CD14-positive monocyte (primary cell): ENCODE measurements at regions not wholly inside any gene's neighbourhood (a gene's known extent, or its start where the extent isn't known, plus 50 kb on each side); places are given as distances from the start of the nearest gene placed in this dataset.

ENCODE experiments used
- DNase-seq, 3 donors: peaks; one replicate each; pipeline ENCODE4 v3.0.0-alpha.2; 2011 to 2022
- H2AFZ ChIP-seq: 2 replicates; pipeline ENCODE4 v1.6.0; 2012; ENCODE audit warnings: mild to moderate bottlenecking, low read depth, low read length, inconsistent platforms; ENCODE audit not compliant: insufficient read depth, poor library complexity, severe bottlenecking
- H3K27ac ChIP-seq, 2 donors: 1 replicate in 1 of 2; 2 replicates in 1 of 2; pipeline ENCODE4 v1.5.1; 2012 to 2013; ENCODE audit warnings: low read length in 2 of 2, control low read depth in 1 of 2, inconsistent platforms in 1 of 2, low read depth in 1 of 2, mild to moderate bottlenecking in 1 of 2
- H3K27me3 ChIP-seq, 2 donors: one replicate each; pipeline versions ENCODE4 v1.6.0 to v1.6.1; 2011 to 2013; ENCODE audit warnings: low read length in 2 of 2; ENCODE audit not compliant: control insufficient read depth in 2 of 2, insufficient read depth in 2 of 2
- H3K36me3 ChIP-seq, 2 donors: replicated peaks in 1 of 2; 1 replicate in 1 of 2; 2 replicates in 1 of 2; pipeline versions ENCODE4 v1.5.1 to v1.6.1; 2012 to 2013; ENCODE audit warnings: low read length in 2 of 2, control low read depth in 1 of 2, inconsistent platforms in 1 of 2, mild to moderate bottlenecking in 1 of 2; ENCODE audit not compliant: insufficient read depth in 2 of 2, control insufficient read depth in 1 of 2
- H3K4me1 ChIP-seq, 2 donors: 1 replicate in 1 of 2; 2 replicates in 1 of 2; pipeline versions ENCODE4 v1.5.1 to v1.6.1; 2012 to 2013; ENCODE audit warnings: low read length in 2 of 2, control low read depth in 1 of 2, inconsistent platforms in 1 of 2, mild to moderate bottlenecking in 1 of 2, moderate library complexity in 1 of 2; ENCODE audit not compliant: insufficient read depth in 2 of 2, control insufficient read depth in 1 of 2
- H3K4me2 ChIP-seq: replicated peaks from 2 replicates; pipeline ENCODE3; 2012; ENCODE audit warnings: low read length, moderate library complexity, mild to moderate bottlenecking; ENCODE audit not compliant: poor library complexity, severe bottlenecking; ENCODE audit errors: extremely low read depth
- H3K4me3 ChIP-seq, 3 experiments: fragments of 200-600 bp in 1 of 3; sonication (generic) in 1 of 3; replicated peaks in 1 of 3; 1 replicate in 2 of 3; 2 replicates in 1 of 3; pipeline ENCODE4 v1.5.1; 2011 to 2013; ENCODE audit warnings: low read length in 3 of 3, mild to moderate bottlenecking in 3 of 3, control low read depth in 2 of 3, low read depth in 2 of 3, inconsistent platforms in 1 of 3, moderate library complexity in 1 of 3
- H3K79me2 ChIP-seq: 2 replicates; pipeline ENCODE4 v1.6.0; 2012; ENCODE audit warnings: mild to moderate bottlenecking, control low read depth, inconsistent platforms, low read length, moderate library complexity; ENCODE audit not compliant: insufficient read depth
- H3K9ac ChIP-seq: 2 replicates; pipeline ENCODE4 v1.6.0; 2017; ENCODE audit warnings: low read length, mild to moderate bottlenecking; ENCODE audit not compliant: insufficient read depth, poor library complexity, severe bottlenecking
- H3K9me3 ChIP-seq, 2 donors: replicated peaks in 1 of 2; 1 replicate in 1 of 2; 2 replicates in 1 of 2; pipeline versions ENCODE4 v1.5.1 to v1.6.1; 2012 to 2013; ENCODE audit warnings: low read length in 2 of 2, control low read depth in 1 of 2; ENCODE audit not compliant: control insufficient read depth in 1 of 2, insufficient read depth in 1 of 2
- H4K20me1 ChIP-seq: 2 replicates; pipeline ENCODE4 v1.6.0; 2012; ENCODE audit warnings: mild to moderate bottlenecking, low read length, control low read depth, moderate library complexity; ENCODE audit not compliant: insufficient read depth
- H3K27ac Mint-ChIP-seq, 7 donors: one replicate each; pipeline ENCODE4 v1.8.0; 2020; ENCODE audit warnings: mild to moderate bottlenecking in 7 of 7, mixed read lengths in 7 of 7, moderate library complexity in 6 of 7, inconsistent platforms in 2 of 7
- H3K27me3 Mint-ChIP-seq, 3 donors: one replicate each; pipeline ENCODE4 v1.8.0; 2021 to 2022; ENCODE audit warnings: low read depth in 3 of 3, mild to moderate bottlenecking in 3 of 3, mixed read lengths in 3 of 3, moderate library complexity in 3 of 3, inconsistent platforms in 1 of 3
- H3K36me3 Mint-ChIP-seq, 2 donors: one replicate each; pipeline ENCODE4 v1.8.0; 2020; ENCODE audit warnings: mixed read lengths in 2 of 2, inconsistent platforms in 1 of 2, mild to moderate bottlenecking in 1 of 2
- H3K4me1 Mint-ChIP-seq: one replicate; pipeline ENCODE4 v1.8.0; 2020; ENCODE audit warnings: mild to moderate bottlenecking, mixed read lengths
- H3K4me3 Mint-ChIP-seq, 2 donors: one replicate each; pipeline ENCODE4 v1.8.0; 2020; ENCODE audit warnings: mild to moderate bottlenecking in 2 of 2, mixed read lengths in 2 of 2, moderate library complexity in 1 of 2
- H3K9me3 Mint-ChIP-seq, 7 donors: one replicate each; pipeline ENCODE4 v1.8.0; 2020 to 2022; ENCODE audit warnings: mixed read lengths in 7 of 7, mild to moderate bottlenecking in 6 of 7, moderate library complexity in 6 of 7, inconsistent platforms in 2 of 7
- WGBS: methylation state at CpG from one replicate; pipeline ENCODE4 v1.1.5; 2013; ENCODE audit warnings: missing lambda C conversion rate; ENCODE audit not compliant: insufficient coverage; 5-methylcytosine and 5-hydroxymethylcytosine counted together
- intact Hi-C, 2 donors: fragments of 100-400 bp; cut with micrococcal nuclease; formaldehyde crosslinking; loops; one replicate each; pipeline versions ENCODE4 v1.15.0 to v1.15.1; 2023
- TF ChIP-seq, protein P1 (sequence below): fragments of 200-600 bp; IDR thresholded peaks from one replicate; pipeline ENCODE4 v1.8.0; 2022; ENCODE audit warnings: antibody characterized with exemption, mild to moderate bottlenecking

DNA sequence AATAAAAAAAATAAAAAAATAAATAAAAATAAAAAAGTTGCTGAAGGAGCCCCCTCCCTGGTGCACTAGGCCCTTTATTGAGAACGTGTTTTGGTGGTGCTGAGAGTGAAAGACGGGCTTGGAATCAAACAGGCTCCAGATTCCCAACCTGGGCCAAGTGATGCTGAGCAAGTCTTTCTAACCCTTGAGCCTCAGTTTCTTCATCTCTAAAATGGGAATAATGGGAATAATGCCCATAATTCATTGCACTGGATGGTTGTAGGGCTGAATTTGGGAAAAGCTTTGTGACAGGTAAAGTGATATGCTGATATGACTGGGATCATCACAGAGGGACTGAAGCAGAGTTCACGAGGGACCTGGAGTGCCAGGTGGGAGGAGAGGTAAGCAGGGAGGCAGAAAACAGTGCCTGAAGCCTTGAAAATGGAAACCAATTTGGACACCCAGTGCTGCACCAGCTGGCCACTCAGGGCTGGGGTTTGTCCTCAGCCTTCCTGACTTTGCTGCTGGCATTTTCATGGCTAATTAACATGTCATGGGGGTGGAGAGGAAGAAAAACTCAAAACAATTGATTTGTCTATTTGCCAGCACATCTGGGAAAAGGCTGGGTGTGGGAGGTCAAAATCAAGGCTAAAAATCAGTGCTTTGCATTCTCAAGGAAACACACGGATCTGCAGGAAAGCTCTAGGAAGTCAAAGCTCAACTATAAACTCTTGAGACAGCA, 241.3 kb downstream of the LOXHD1 start:
- WGBS, result 75% methylated on average over 2 of the region's 4 CpGs
- Histone ChIP-seq H4K20me1 (no peaks in the 10 kb centered on the region), H3K27ac (no peak overlapping the region), H3K4me2 (no peak overlapping the region), H3K9me3 (no peaks in the 10 kb centered on the region), H3K4me1 (no peaks in the 10 kb centered on the region), H2AFZ (no peak overlapping the region), H3K27me3 (no peaks in the 10 kb centered on the region), H3K4me3 (no peak overlapping the region), H3K9ac (no peak overlapping the region), H3K36me3 (no peaks in the 10 kb centered on the region), H3K79me2 (no peaks in the 10 kb centered on the region)
- Mint-ChIP-seq H3K36me3 (no peaks in the 10 kb centered on the region), H3K4me3 (no peak overlapping the region), H3K27me3 (peaks cover 0 to 7% (median 1%) of the 10 kb centered on the region in 3 donors), H3K4me1 (no peaks in the 10 kb centered on the region), H3K27ac (no peak overlapping the region), H3K9me3 (no peaks in the 10 kb centered on the region)
- no peak for DNase-seq
- intact Hi-C loops, result no loop called here
- TF ChIP-seq, protein P1, sequence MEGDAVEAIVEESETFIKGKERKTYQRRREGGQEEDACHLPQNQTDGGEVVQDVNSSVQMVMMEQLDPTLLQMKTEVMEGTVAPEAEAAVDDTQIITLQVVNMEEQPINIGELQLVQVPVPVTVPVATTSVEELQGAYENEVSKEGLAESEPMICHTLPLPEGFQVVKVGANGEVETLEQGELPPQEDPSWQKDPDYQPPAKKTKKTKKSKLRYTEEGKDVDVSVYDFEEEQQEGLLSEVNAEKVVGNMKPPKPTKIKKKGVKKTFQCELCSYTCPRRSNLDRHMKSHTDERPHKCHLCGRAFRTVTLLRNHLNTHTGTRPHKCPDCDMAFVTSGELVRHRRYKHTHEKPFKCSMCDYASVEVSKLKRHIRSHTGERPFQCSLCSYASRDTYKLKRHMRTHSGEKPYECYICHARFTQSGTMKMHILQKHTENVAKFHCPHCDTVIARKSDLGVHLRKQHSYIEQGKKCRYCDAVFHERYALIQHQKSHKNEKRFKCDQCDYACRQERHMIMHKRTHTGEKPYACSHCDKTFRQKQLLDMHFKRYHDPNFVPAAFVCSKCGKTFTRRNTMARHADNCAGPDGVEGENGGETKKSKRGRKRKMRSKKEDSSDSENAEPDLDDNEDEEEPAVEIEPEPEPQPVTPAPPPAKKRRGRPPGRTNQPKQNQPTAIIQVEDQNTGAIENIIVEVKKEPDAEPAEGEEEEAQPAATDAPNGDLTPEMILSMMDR, result no peak

DNA sequence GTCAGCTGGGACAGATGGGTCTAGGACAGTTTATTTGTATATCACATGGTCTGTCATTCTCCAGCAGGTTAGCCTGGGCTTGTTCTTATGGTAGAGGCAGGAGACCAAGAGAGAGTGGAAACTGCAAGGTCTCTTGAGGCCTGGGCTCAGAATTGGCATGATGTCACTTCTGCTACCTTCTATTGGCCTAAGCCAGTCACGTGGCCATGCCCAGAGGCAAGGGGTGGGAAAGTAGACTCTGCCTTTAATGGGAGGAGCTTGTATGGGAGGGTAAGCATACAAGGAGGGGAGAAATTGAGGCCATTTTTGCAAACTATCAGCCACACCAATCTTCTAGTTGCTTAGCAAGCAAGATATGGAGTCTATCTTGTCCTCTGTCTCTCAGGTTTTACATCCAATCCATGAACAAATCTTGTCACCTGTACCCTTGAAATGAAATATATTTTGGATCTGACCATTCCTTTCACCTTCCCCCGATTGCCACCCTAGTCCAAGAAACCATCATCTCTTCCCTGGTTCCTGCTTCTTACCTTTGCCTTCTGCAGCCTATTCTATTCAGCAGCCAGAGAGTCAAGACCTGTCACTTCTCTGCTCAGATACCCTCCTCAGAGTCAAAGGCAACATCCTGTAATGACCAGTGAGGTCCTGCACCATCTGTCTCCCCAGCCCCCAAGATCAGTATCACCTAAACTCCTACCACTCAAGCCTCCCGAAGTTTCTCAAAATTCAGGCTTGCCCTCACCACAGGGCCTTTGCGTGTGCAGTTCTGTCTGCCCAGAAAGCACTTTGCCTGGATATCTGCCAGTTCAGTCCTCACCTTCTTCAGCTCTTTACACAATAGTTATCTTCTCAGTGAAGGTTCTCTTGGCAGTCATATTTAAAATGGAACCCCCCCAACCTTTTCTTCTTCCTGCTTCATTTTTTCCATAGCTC, 240.0 kb downstream of the LOXHD1 start:
- no peak overlapping the region for H3K27ac ChIP-seq
- H3K36me3 Mint-ChIP-seq, result no peaks in the 10 kb centered on the region
- H3K27ac Mint-ChIP-seq, result no peak overlapping the region

More for the DNA sequence above, 240.0 kb downstream of the LOXHD1 start:
- H3K9me3 Mint-ChIP-seq, result no peaks in the 10 kb centered on the region
- H4K20me1 ChIP-seq, result no peaks in the 10 kb centered on the region
- H3K4me1 ChIP-seq, result no peaks in the 10 kb centered on the region
- H3K4me3 ChIP-seq, result no peak overlapping the region
- no peaks in the 10 kb centered on the region for H3K27me3 ChIP-seq
- H3K9me3 ChIP-seq, result no peaks in the 10 kb centered on the region
- H3K36me3 ChIP-seq, result no peaks in the 10 kb centered on the region
- no peaks in the 10 kb centered on the region for H3K4me1 Mint-ChIP-seq
- intact Hi-C loops, result no loop called here
- DNase-seq, result no peak
- WGBS, result 100% methylated on average over 3 of the region's 4 CpGs
- TF ChIP-seq, protein P1, result no peak
- no peak overlapping the region for H3K4me3 Mint-ChIP-seq
- H3K9ac ChIP-seq, result no peak overlapping the region
- no peak overlapping the region for H2AFZ ChIP-seq
- H3K79me2 ChIP-seq, result no peaks in the 10 kb centered on the region
- H3K27me3 Mint-ChIP-seq, result peaks cover 0 to 7% (median 1%) of the 10 kb centered on the region in 3 donors
- no peak overlapping the region for H3K4me2 ChIP-seq
